Activated CD4-positive, alpha-beta T cell treated with anti-CD3 and anti-CD28 coated beads, Interleukin-2, Interleukin-6, amounts not matched to agents 100 ng/mL and 50 ng/mL, durations not matched to agents 16 hours and 8 hours (primary cell): ENCODE measurements at regions not wholly inside any gene's neighbourhood (a gene's known extent, or its start where the extent isn't known, plus 50 kb on each side); places are given as distances from the start of the nearest gene placed in this dataset.

Experiments
- DNase-seq: peaks from one replicate; pipeline ENCODE4 v3.0.0-alpha.2; 2020

DNA sequence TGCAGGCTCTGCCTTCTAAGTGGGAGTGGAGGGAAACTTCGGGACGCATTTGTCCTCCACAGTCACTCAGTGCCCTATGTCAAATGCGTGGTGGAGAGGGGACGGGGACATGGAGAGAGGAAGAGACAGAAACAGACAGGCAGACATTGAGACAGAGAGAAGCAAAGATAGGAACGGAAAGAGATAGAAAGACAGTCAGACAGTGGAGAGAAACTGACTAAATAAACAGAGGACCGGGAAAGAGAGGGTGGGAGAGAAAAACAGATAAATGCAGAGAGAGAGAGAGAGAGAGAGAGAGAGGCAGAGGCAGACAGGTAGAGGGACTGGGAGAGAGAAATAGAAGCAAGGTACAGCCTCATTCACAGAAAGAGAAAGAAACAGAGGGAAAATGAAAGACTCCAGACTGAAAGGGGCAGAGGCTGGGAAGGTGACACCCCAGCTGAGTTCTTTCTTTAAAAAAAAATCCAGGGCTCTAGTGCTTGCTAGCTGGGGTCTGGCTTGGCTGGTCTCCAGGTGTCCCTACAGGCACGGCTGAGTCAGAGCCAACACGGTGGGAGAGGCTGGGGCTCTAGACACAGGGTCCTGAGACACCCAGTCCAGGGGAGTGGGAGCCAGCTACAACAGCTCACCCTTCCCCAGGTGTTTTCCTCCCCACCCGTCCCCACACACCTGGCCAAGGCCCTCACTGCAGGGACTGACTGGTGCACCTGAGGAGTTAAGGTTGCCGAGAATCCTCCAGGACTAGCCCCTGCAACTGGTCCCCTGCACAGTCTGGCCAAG, 506.1 kb upstream of the PROK2 start:
- DNase-seq, result no peak

GRCh38 chr3:72289692-72290071, 504.7 kb upstream of the PROK2 start:
- DNase-seq, result no peak

DNA sequence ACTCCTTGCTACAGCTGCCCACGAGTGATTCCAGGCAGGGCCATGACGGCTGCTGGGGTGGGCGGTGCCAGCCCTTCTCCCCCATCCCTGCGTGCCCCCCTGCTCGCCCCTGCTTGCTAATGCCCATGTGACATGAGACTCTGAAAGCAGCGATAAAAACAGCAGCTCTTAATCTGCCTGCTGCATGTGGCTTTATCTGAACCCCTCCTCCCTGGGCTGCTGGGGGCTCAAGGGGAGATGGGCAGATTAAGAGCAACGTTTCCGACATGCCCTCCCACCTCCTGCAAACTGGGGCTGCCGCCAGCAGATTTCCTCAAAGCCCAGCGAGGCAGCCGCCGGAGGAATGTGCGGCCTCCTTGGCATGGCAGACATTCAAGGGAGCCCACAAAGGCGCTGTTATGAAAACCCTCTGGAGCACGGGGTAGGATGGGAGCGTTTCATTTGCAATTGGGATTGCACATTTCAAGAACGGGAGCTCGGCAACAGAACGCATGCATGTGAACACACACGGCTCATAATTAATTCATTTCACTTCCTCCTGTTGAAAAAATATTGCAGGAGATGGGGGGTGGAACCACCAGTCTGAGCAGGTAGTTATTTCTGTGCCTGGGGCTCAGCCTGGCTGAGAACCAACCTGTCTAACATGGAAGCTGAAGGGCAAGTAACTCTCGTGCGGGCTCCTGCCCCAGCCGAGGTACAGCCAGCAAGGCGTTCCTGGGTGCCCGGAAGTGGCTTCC, 504.2 kb upstream of the PROK2 start:
- no peak for DNase-seq

DNA sequence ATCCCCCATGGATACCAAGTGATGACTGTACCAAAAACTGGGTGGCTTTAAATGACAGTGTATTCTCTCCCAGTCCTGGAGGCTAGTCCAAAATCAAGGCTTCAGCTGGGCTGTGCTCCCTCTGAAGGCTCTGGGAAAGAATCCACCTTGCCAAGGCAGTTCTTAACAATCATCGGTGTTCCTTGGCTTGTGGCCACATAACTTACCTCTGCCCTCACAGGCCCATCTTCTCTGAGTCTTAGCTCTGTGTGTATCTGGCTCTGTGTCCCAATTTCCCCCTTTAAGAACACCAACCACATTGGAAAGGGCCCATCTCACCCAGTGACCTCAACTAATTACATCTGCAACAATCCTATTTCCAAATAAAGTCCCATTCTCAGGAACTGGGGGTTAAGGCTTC, 503.0 kb upstream of the PROK2 start:
- no peak for DNase-seq

DNA sequence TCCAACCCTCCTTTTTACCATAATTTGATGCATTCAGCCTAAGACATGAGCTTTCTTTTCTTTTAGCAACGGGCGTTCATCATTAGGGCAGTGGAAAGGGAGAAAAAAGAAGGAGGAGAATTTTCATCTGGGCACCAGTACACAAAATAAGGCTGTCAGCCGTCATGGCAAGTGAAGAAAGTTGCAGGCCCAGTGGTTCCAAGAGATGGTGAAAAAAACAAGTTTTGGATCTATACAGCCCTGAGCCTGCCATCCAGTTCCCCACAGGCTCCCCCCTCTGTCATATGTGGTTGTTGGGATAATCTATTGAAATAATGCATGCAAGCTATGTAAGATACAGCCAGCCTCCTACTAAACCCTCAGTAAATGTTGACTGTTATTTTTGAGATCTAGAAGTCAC, 500.6 kb upstream of the PROK2 start:
- no peak for DNase-seq

- no peak for DNase-seq
These were observed 499.5 kb upstream of the PROK2 start for GRCh38 chr3:72284471-72284870.

DNA sequence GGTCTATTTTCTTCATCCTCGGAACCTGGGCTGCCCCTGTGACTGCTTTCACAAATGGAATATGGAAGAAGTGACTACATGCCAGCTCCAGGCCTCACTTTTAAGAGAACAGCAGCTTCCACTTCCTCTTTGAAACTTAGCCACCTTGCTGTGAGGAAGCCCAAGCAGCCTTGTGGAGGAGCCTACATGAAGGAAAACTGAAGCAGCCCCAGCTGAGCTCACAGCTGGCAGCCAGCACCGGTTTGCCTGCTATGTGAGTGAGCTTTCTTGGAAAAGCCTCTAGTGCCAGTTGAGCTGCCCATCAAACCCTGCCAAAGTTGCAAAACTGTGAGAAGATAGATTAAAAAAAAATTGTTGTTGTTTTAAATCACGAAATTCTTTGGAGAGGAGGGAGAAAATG, 498.0 kb upstream of the PROK2 start:
- no peak for DNase-seq

DNA sequence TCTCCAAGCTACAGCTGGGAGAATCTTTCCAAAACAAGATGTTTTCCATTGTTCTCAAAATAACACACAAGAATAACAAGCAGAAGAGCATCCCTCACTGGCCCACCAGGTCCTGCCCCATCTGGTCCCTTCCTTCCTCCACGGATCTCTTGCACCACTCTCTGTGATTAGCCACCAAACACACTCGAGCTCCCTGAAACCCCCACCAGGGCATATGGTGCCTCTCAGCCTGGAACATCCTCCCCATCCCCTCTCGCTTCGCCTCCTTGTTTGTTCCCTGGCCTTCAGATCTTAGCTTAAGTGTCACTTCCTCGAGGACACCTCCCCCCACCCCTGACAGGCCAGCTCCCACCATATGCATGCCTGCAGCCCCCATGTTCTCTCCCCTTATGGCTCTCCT, 496.6 kb upstream of the PROK2 start:
- DNase-seq, result no peak

GRCh38 chr3:72280876-72281275, 495.9 kb upstream of the PROK2 start:
- DNase-seq, result no peak

GRCh38 chr3:72279631-72280041, 494.7 kb upstream of the PROK2 start:
- DNase-seq, result no peak

DNA sequence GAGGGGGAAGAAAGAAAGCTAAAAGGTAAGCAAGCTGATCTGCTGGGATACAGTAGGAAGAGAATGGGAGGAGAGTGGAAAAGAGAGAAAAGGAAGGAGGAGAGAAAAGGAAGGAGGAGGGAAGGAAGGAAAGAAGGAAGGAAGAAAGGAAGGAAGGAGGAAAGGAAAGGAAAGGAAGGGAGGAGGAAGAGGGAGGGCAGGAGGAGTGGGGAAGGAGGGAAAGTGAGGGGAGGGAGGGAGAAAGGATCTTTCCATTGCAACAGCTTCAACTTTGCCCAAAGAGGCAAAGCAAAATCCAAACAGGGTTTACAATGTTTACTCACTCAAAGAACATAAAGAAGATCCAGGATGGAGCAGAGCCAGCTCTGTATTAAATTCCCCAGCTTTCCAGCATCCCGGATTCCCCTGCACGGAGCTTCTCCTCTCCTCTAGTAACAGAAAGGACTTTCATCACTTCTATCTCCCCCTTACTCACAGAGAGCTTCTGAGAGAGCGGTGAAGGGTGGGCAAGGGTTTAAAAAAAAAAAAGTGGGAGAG, 494.2 kb upstream of the PROK2 start:
- DNase-seq, result no peak

DNA sequence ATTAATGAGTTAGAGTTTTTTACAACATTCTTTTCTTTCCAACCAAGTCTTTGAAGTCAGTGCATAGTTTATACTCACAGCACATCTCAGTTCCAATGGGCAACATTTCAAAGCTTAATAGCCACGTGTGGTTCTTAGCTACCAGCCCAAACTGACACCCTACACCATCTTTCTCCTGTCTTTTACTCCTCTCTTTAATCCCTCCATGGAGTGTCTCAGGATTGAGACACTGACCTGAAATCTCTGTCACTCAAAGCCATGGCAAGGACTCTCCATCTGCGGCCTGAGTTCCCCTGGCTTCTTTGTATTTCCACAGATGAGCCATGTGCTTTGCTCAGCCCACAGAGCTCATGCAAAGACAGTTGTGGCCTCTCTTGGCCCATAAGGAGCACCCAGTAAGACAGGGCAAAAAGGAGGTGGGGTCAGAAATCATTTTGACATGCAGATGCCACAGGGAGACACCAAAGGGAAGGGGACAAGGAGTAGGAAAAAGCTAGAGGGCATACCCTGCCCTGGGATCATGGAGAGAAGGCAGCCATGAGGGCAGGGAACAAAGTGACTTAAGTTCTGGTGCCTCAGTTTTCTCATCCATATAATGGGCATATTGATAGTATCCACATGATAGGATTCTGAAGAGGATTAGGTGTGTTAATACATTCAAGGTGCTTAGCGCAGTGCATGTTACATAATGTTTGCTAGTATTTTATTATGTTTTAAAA, 493.6 kb upstream of the PROK2 start:
- DNase-seq, result no peak

GRCh38 chr3:72277710-72278109, 492.8 kb upstream of the PROK2 start:
- DNase-seq, result no peak

DNA sequence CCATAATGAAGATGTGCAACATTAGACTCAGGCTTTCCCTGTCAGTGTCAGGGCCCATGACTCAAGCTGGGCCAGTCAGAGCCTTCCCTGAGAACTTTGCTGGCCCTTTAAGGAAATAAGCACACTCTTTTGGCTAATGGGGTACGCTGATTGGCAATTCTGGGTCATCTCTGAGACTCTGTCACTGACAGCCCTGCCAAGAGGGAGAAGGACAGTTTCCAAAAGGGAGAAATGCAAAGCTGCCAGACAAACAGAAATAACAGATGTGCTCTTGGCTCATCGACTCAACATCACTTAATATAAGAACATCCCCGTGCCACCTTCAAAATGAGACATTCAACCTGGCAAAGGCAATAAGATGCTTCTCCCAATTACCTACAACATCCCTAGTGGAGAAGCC, 491.9 kb upstream of the PROK2 start:
- DNase-seq, result no peak

DNA sequence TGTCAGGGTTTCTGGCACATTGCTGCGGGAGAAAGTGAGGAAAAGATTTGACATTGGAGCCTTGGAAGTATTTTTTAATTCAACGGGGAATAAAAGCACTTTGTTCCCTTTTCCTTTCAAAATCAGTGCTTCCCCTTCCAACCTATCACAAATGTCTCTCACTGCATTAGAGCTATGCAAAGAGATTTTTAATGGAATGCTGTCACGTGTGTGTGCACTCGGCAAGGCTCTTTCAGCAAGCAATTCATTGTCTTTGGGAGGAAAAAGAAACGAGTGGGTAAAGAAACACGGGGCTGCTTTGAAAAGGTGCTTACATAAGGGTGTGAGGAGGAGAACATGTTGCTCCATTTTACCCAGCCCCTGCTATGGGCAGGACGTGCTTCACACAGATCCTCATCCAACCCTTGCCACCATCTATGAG, 490.4 kb upstream of the PROK2 start:
- DNase-seq, result no peak

- no peak for DNase-seq
These were observed 489.8 kb upstream of the PROK2 start for GRCh38 chr3:72274493-72275330.

- DNase-seq, result no peak
These were observed 488.7 kb upstream of the PROK2 start for GRCh38 chr3:72273615-72274014.

- DNase-seq, result no peak
These were observed 487.4 kb upstream of the PROK2 start for GRCh38 chr3:72272356-72272755.

DNA sequence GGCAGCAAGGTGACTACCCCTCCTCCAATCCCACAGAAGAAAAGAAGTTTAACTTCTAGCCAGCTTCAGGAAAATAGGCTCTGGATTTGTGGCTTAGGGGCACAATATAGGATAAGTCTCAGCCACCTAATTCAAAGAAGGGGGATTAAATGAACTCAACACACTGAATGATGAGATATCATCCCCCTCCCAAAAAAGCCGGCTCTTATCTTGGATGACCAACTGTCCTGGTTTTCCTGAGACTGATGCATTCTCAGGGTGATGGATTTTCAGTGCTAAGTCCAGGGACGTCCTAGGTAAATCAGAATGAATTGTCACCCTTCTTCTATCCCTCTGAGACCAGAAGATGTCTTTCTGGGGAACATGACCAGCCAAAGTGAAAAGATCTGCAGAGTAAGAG, 487.0 kb upstream of the PROK2 start:
- DNase-seq, result no peak

DNA sequence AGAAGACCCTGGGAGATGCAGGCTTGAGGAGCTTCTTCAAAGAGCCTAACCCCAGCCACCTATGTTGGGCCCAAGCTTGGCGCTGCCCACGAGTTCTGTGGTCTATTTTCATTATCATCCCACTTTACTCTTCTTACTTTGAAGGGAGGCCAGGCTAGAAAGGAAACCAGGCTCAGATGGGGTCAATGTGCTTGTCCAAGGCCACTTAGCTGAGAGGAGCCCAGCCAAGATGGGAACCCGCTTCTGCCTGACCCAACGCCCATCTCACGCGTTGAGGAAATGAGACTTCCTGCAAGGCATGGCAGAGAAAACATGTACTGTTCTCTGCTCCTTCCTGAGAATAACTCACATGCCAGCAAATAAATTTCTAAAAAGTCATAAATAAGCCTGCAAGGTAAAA, 486.3 kb upstream of the PROK2 start:
- no peak for DNase-seq

GRCh38 chr3:72270730-72271129, 485.8 kb upstream of the PROK2 start:
- no peak for DNase-seq

GRCh38 chr3:72270072-72270681, 485.2 kb upstream of the PROK2 start:
- DNase-seq, result peak; percentile 64
